HCT116 (cell line): ENCODE measurements at regions not wholly inside any gene's neighbourhood (a gene's known extent, or its start where the extent isn't known, plus 50 kb on each side); places are given as distances from the start of the nearest gene placed in this dataset.

ENCODE experiments used
- EZH2 ChIP-seq: fragments of 200-600 bp; sonication (generic); IDR thresholded peaks from 2 replicates; pipeline ENCODE4 v1.6.1; 2017; ENCODE audit warnings: antibody characterized with exemption, mixed run types
- JUND ChIP-seq: IDR thresholded peaks from 2 replicates; pipeline ENCODE4 v1.6.1; 2012
- POLR2A ChIP-seq: IDR thresholded peaks from 2 replicates; pipeline ENCODE4 v1.7.0; 2011; ENCODE audit warnings: borderline replicate concordance; ENCODE audit not compliant: insufficient read depth, insufficient read length; ENCODE audit errors: extremely low read depth
- RAD21 ChIP-seq: IDR thresholded peaks from 2 replicates; pipeline ENCODE4 v1.6.1; 2012; ENCODE audit warnings: low read depth, mild to moderate bottlenecking
- TF ChIP-seq, protein P1 (sequence below), 3 experiments: fragments of 200-600 bp in 1 of 3; sonication (generic) in 1 of 3; IDR thresholded peaks in 2 of 3; conservative IDR thresholded peaks in 1 of 3; 2 replicates each; pipeline ENCODE4 v1.5.1; 2012 to 2017; ENCODE audit warnings: low read depth in 2 of 3, low read length in 2 of 3, antibody characterized with exemption in 1 of 3, borderline replicate concordance in 1 of 3, control low read depth in 1 of 3, mild to moderate bottlenecking in 1 of 3, mixed read lengths in 1 of 3, mixed run types in 1 of 3, moderate library complexity in 1 of 3; ENCODE audit not compliant: insufficient read depth in 1 of 3
- TF ChIP-seq, protein P2 (sequence below): IDR thresholded peaks from 2 replicates; pipeline ENCODE4 v1.6.1; 2011; ENCODE audit warnings: mild to moderate bottlenecking, low read length, moderate library complexity; ENCODE audit not compliant: insufficient replicate concordance; ENCODE audit errors: extremely low read depth

- TF ChIP-seq, protein P1, sequence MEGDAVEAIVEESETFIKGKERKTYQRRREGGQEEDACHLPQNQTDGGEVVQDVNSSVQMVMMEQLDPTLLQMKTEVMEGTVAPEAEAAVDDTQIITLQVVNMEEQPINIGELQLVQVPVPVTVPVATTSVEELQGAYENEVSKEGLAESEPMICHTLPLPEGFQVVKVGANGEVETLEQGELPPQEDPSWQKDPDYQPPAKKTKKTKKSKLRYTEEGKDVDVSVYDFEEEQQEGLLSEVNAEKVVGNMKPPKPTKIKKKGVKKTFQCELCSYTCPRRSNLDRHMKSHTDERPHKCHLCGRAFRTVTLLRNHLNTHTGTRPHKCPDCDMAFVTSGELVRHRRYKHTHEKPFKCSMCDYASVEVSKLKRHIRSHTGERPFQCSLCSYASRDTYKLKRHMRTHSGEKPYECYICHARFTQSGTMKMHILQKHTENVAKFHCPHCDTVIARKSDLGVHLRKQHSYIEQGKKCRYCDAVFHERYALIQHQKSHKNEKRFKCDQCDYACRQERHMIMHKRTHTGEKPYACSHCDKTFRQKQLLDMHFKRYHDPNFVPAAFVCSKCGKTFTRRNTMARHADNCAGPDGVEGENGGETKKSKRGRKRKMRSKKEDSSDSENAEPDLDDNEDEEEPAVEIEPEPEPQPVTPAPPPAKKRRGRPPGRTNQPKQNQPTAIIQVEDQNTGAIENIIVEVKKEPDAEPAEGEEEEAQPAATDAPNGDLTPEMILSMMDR (IDR thresholded peaks at IDR 0.05 in 2 of 3, conservative IDR thresholded peaks at IDR 0.05 in 1 of 3; ENCODE audit: borderline replicate concordance in 1 of 3, insufficient read depth in 1 of 3, low read depth in 2 of 3, low read length in 2 of 3), result no peak
- TF ChIP-seq RAD21 (no peak), JUND (no peak), POLR2A (no peak), EZH2 (no peak)
- TF ChIP-seq, protein P2, sequence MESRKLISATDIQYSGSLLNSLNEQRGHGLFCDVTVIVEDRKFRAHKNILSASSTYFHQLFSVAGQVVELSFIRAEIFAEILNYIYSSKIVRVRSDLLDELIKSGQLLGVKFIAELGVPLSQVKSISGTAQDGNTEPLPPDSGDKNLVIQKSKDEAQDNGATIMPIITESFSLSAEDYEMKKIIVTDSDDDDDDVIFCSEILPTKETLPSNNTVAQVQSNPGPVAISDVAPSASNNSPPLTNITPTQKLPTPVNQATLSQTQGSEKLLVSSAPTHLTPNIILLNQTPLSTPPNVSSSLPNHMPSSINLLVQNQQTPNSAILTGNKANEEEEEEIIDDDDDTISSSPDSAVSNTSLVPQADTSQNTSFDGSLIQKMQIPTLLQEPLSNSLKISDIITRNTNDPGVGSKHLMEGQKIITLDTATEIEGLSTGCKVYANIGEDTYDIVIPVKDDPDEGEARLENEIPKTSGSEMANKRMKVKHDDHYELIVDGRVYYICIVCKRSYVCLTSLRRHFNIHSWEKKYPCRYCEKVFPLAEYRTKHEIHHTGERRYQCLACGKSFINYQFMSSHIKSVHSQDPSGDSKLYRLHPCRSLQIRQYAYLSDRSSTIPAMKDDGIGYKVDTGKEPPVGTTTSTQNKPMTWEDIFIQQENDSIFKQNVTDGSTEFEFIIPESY, result no peak
These were observed 799.9 kb downstream of the NLGN4Y start for GRCh38 chrY:15324189-15324588.
